SH-SY5Y (cell line): ENCODE measurements at regions not wholly inside any gene's neighbourhood (a gene's known extent, or its start where the extent isn't known, plus 50 kb on each side); places are given as distances from the start of the nearest gene placed in this dataset.

ENCODE experiments used
- GATA2 ChIP-seq: IDR thresholded peaks from 2 replicates; pipeline ENCODE4 v1.6.1; 2011; ENCODE audit warnings: mild to moderate bottlenecking, low read depth, low read length
- GATA3 ChIP-seq: IDR thresholded peaks from 2 replicates; pipeline ENCODE4 v1.6.1; 2011; ENCODE audit warnings: low read depth, mild to moderate bottlenecking, low read length, moderate library complexity

DNA sequence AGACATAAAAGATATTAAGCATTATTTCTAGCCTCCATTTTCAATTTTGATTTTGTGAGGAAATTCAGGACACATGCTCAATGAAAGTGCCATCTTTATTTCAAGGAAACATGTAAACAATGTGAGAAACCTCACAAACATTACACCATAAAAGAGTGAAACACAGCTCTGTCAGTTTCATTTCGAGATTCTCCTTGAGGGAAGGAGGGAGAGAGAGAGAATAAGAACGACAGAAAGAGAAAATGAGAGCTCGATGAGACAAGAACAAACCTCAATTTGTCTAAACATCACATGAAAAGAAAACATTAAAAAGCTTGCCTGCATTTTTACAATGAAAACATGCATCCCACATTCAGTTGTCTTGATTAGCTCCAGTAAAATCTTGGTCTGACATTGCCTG, 553.5 kb upstream of the MEF2C start:
- no peak for TF ChIP-seq GATA2
- TF ChIP-seq GATA3: no peak
